ENCODE measurements at regions not wholly inside any gene's neighbourhood (a gene's known extent, or its start where the extent isn't known, plus 50 kb on each side); places are given as distances from the start of the nearest gene placed in this dataset.
A peak's percentile ranks its signal among the peaks of the same experiment; 100 is the strongest.

- Histone ChIP-seq H3K79me1 (ENCODE audit: low read length) (peaks cover 3% of the 10 kb centered on the region), H3K79me2 (ENCODE audit: control insufficient read depth, insufficient read depth, low read length, poor library complexity) (no peaks in the 10 kb centered on the region), H3K9ac (ENCODE audit: low read length) (no peak overlapping the region), H3K4ac (ENCODE audit: low read depth, low read length) (peak overlapping the region; percentile 70), H2AFZ (ENCODE audit: insufficient read depth, low read length, poor library complexity) (no peak overlapping the region), H3K27me3 (ENCODE audit: insufficient read depth, low read length) (no peaks in the 10 kb centered on the region), H2BK12ac (ENCODE audit: low read length) (peak overlapping the region; percentile 98), H4K91ac (ENCODE audit: low read depth, low read length) (peak overlapping the region; percentile 57), H3K4me3 (ENCODE audit: low read depth, low read length) (no peak overlapping the region), H3K9me3 (ENCODE audit: insufficient read depth, low read depth, low read length) (no peaks in the 10 kb centered on the region), H3K36me3 (ENCODE audit: control insufficient read depth in 1 of 2, insufficient read depth in 2 of 2, low read length in 2 of 2) (no peaks in the 10 kb centered on the region), H3K4me2 (ENCODE audit: low read length) (no peak overlapping the region), H3K27ac (ENCODE audit: low read depth, low read length) (no peak overlapping the region), H3K14ac (ENCODE audit: low read length) (peak overlapping the region; percentile 53), H2AK5ac (ENCODE audit: low read length) (peak overlapping the region; percentile 92), H3K4me1 (ENCODE audit: control insufficient read depth in 1 of 2, insufficient read depth in 2 of 2, low read length in 2 of 2) (peaks cover 5 to 13% of the 10 kb centered on the region in 2 experiments), H4K8ac (ENCODE audit: low read depth, low read length) (no peak overlapping the region), H2BK5ac (ENCODE audit: low read depth, low read length, poor library complexity) (no peak overlapping the region), H3K23ac (ENCODE audit: low read length) (no peak overlapping the region), H4K12ac (ENCODE audit: low read depth, low read length) (no peak overlapping the region), H2BK120ac (ENCODE audit: insufficient read depth, low read length, poor library complexity) (peak overlapping the region; percentile 79), H3K18ac (ENCODE audit: low read length) (peak overlapping the region; percentile 56)
- no CpG with 5 or more reads among the region's 2 CpGs for WGBS (ENCODE audit: extremely low coverage, insufficient coverage, insufficient read length)
- peak; percentile 17 to 49 for DNase-seq
These were observed 107.6 kb upstream of the ETV3 start for GRCh38 chr1:157245823-157246222.

- Histone ChIP-seq H4K12ac (ENCODE audit: low read depth, low read length) (no peak overlapping the region), H2BK120ac (ENCODE audit: insufficient read depth, low read length, poor library complexity) (no peak overlapping the region), H4K8ac (ENCODE audit: low read depth, low read length) (no peak overlapping the region), H3K36me3 (ENCODE audit: control insufficient read depth in 1 of 2, insufficient read depth in 2 of 2, low read length in 2 of 2) (no peaks in the 10 kb centered on the region), H3K9ac (ENCODE audit: low read length) (no peak overlapping the region), H3K4ac (ENCODE audit: low read depth, low read length) (no peak overlapping the region), H2AK5ac (ENCODE audit: low read length) (no peak overlapping the region), H2BK5ac (ENCODE audit: low read depth, low read length, poor library complexity) (no peak overlapping the region), H3K79me2 (ENCODE audit: control insufficient read depth, insufficient read depth, low read length, poor library complexity) (no peaks in the 10 kb centered on the region), H3K9me3 (ENCODE audit: insufficient read depth, low read depth, low read length) (no peaks in the 10 kb centered on the region), H3K4me3 (ENCODE audit: low read depth, low read length) (no peak overlapping the region), H3K23ac (ENCODE audit: low read length) (no peak overlapping the region), H4K91ac (ENCODE audit: low read depth, low read length) (no peak overlapping the region), H3K27ac (ENCODE audit: low read depth, low read length) (no peak overlapping the region), H3K4me1 (ENCODE audit: control insufficient read depth in 1 of 2, insufficient read depth in 2 of 2, low read length in 2 of 2) (peaks cover 6 to 22% of the 10 kb centered on the region in 2 experiments), H3K79me1 (ENCODE audit: low read length) (peaks cover 3% of the 10 kb centered on the region), H3K4me2 (ENCODE audit: low read length) (no peak overlapping the region), H3K18ac (ENCODE audit: low read length) (no peak overlapping the region), H3K27me3 (ENCODE audit: insufficient read depth, low read length) (no peaks in the 10 kb centered on the region), H2BK12ac (ENCODE audit: low read length) (no peak overlapping the region), H3K14ac (ENCODE audit: low read length) (no peak overlapping the region), H2AFZ (ENCODE audit: insufficient read depth, low read length, poor library complexity) (no peak overlapping the region)
- DNase-seq: no peak
- no CpG with 5 or more reads among the region's 2 CpGs for WGBS (ENCODE audit: extremely low coverage, insufficient coverage, insufficient read length)
These were observed 103.0 kb upstream of the ETV3 start for GRCh38 chr1:157241185-157241538.

- H4K12ac ChIP-seq (ENCODE audit: low read depth, low read length): no peak overlapping the region
- no peak overlapping the region for H2BK5ac ChIP-seq (ENCODE audit: low read depth, low read length, poor library complexity)
- H3K79me1 ChIP-seq (ENCODE audit: low read length): peaks cover 4% of the 10 kb centered on the region
- H3K36me3 ChIP-seq (ENCODE audit: control insufficient read depth in 1 of 2, insufficient read depth in 2 of 2, low read length in 2 of 2): no peaks in the 10 kb centered on the region
- H3K79me2 ChIP-seq (ENCODE audit: control insufficient read depth, insufficient read depth, low read length, poor library complexity): peaks cover 1% of the 10 kb centered on the region
- H3K27ac ChIP-seq (ENCODE audit: low read depth, low read length): no peak overlapping the region
- H3K27me3 ChIP-seq (ENCODE audit: insufficient read depth, low read length): no peaks in the 10 kb centered on the region
- H2AK5ac ChIP-seq (ENCODE audit: low read length): no peak overlapping the region
- peaks cover 6 to 20% of the 10 kb centered on the region in 2 experiments for H3K4me1 ChIP-seq (ENCODE audit: control insufficient read depth in 1 of 2, insufficient read depth in 2 of 2, low read length in 2 of 2)
- no peak overlapping the region for H4K8ac ChIP-seq (ENCODE audit: low read depth, low read length)
- no peak overlapping the region for H3K23ac ChIP-seq (ENCODE audit: low read length)
- DNase-seq: peak in 1 of 2 donors; percentile 30
- no peak overlapping the region for H3K4me2 ChIP-seq (ENCODE audit: low read length)
- H3K18ac ChIP-seq (ENCODE audit: low read length): no peak overlapping the region
- H2BK12ac ChIP-seq (ENCODE audit: low read length): peak overlapping the region; percentile 55
- H4K91ac ChIP-seq (ENCODE audit: low read depth, low read length): no peak overlapping the region
- peak overlapping the region; percentile 32 for H3K14ac ChIP-seq (ENCODE audit: low read length)
- no CpG with 5 or more reads among the region's 7 CpGs for WGBS (ENCODE audit: extremely low coverage, insufficient coverage, insufficient read length)
- no peak overlapping the region for H3K4ac ChIP-seq (ENCODE audit: low read depth, low read length)
- H2BK120ac ChIP-seq (ENCODE audit: insufficient read depth, low read length, poor library complexity): no peak overlapping the region
- no peak overlapping the region for H3K4me3 ChIP-seq (ENCODE audit: low read depth, low read length)
- no peaks in the 10 kb centered on the region for H3K9me3 ChIP-seq (ENCODE audit: insufficient read depth, low read depth, low read length)
- no peak overlapping the region for H3K9ac ChIP-seq (ENCODE audit: low read length)
- no peak overlapping the region for H2AFZ ChIP-seq (ENCODE audit: insufficient read depth, low read length, poor library complexity)
These were observed 102.4 kb upstream of the ETV3 start for GRCh38 chr1:157240495-157241184.

GRCh38 chr1:157239936-157240335 lies 101.7 kb upstream of the ETV3 start:
- H3K27me3 ChIP-seq (ENCODE audit: insufficient read depth, low read length): no peaks in the 10 kb centered on the region
- peaks cover 1% of the 10 kb centered on the region for H3K79me2 ChIP-seq (ENCODE audit: control insufficient read depth, insufficient read depth, low read length, poor library complexity)
- no peak overlapping the region for H3K14ac ChIP-seq (ENCODE audit: low read length)
- no peak overlapping the region for H3K4me2 ChIP-seq (ENCODE audit: low read length)
- no peak overlapping the region for H2BK12ac ChIP-seq (ENCODE audit: low read length)
- H3K36me3 ChIP-seq (ENCODE audit: control insufficient read depth in 1 of 2, insufficient read depth in 2 of 2, low read length in 2 of 2): no peaks in the 10 kb centered on the region
- no peak overlapping the region for H3K4me3 ChIP-seq (ENCODE audit: low read depth, low read length)
- H3K9me3 ChIP-seq (ENCODE audit: insufficient read depth, low read depth, low read length): no peaks in the 10 kb centered on the region
- no peak overlapping the region for H2BK120ac ChIP-seq (ENCODE audit: insufficient read depth, low read length, poor library complexity)
- no peak overlapping the region for H4K8ac ChIP-seq (ENCODE audit: low read depth, low read length)
- H2AK5ac ChIP-seq (ENCODE audit: low read length): no peak overlapping the region
- H4K91ac ChIP-seq (ENCODE audit: low read depth, low read length): no peak overlapping the region
- H3K79me1 ChIP-seq (ENCODE audit: low read length): peaks cover 8% of the 10 kb centered on the region
- peaks cover 8 to 21% of the 10 kb centered on the region in 2 experiments for H3K4me1 ChIP-seq (ENCODE audit: control insufficient read depth in 1 of 2, insufficient read depth in 2 of 2, low read length in 2 of 2)
- no peak overlapping the region for H2AFZ ChIP-seq (ENCODE audit: insufficient read depth, low read length, poor library complexity)
- no peak overlapping the region for H3K18ac ChIP-seq (ENCODE audit: low read length)
- H3K23ac ChIP-seq (ENCODE audit: low read length): no peak overlapping the region
- no peak overlapping the region for H2BK5ac ChIP-seq (ENCODE audit: low read depth, low read length, poor library complexity)
- no peak overlapping the region for H3K27ac ChIP-seq (ENCODE audit: low read depth, low read length)
- no peak overlapping the region for H3K9ac ChIP-seq (ENCODE audit: low read length)
- H4K12ac ChIP-seq (ENCODE audit: low read depth, low read length): no peak overlapping the region
- H3K4ac ChIP-seq (ENCODE audit: low read depth, low read length): no peak overlapping the region
- no peak for DNase-seq
